ENCODE measurements at regions not wholly inside any gene's neighbourhood (a gene's known extent, or its start where the extent isn't known, plus 50 kb on each side); places are given as distances from the start of the nearest gene placed in this dataset.

DNA sequence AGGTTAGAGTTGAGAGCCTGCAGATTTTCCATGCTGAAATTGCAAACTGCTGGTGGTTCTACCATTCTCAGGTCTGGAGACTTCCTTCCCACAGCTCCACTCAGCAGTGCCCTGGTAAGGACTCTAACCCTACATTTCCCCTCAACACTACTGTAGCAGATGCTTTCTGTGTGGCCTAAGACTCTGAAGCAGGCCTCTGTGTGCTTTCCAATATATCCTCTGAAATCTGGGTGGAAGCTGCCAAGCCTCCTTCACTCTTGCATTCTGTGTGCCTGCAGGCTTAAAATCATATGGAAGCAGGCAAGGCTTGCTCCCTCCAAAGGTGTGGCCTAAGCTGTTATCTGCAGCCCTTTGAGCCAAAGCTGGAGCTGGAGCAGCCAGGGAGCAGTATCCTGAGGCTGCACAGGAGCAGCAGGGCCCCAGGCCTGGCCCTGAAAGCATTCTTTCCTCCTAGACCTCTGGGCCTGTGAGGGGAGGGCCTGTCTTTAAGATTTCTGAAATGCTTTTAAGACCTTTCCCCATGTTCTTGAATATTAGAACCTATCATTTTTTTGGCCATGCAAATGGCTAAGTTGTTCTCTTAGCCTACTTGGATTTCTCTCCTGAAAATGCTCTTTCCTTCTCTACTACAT lies 134.1 kb upstream of the TSHZ3 start (continued):
- TF ChIP-seq, protein P1, sequence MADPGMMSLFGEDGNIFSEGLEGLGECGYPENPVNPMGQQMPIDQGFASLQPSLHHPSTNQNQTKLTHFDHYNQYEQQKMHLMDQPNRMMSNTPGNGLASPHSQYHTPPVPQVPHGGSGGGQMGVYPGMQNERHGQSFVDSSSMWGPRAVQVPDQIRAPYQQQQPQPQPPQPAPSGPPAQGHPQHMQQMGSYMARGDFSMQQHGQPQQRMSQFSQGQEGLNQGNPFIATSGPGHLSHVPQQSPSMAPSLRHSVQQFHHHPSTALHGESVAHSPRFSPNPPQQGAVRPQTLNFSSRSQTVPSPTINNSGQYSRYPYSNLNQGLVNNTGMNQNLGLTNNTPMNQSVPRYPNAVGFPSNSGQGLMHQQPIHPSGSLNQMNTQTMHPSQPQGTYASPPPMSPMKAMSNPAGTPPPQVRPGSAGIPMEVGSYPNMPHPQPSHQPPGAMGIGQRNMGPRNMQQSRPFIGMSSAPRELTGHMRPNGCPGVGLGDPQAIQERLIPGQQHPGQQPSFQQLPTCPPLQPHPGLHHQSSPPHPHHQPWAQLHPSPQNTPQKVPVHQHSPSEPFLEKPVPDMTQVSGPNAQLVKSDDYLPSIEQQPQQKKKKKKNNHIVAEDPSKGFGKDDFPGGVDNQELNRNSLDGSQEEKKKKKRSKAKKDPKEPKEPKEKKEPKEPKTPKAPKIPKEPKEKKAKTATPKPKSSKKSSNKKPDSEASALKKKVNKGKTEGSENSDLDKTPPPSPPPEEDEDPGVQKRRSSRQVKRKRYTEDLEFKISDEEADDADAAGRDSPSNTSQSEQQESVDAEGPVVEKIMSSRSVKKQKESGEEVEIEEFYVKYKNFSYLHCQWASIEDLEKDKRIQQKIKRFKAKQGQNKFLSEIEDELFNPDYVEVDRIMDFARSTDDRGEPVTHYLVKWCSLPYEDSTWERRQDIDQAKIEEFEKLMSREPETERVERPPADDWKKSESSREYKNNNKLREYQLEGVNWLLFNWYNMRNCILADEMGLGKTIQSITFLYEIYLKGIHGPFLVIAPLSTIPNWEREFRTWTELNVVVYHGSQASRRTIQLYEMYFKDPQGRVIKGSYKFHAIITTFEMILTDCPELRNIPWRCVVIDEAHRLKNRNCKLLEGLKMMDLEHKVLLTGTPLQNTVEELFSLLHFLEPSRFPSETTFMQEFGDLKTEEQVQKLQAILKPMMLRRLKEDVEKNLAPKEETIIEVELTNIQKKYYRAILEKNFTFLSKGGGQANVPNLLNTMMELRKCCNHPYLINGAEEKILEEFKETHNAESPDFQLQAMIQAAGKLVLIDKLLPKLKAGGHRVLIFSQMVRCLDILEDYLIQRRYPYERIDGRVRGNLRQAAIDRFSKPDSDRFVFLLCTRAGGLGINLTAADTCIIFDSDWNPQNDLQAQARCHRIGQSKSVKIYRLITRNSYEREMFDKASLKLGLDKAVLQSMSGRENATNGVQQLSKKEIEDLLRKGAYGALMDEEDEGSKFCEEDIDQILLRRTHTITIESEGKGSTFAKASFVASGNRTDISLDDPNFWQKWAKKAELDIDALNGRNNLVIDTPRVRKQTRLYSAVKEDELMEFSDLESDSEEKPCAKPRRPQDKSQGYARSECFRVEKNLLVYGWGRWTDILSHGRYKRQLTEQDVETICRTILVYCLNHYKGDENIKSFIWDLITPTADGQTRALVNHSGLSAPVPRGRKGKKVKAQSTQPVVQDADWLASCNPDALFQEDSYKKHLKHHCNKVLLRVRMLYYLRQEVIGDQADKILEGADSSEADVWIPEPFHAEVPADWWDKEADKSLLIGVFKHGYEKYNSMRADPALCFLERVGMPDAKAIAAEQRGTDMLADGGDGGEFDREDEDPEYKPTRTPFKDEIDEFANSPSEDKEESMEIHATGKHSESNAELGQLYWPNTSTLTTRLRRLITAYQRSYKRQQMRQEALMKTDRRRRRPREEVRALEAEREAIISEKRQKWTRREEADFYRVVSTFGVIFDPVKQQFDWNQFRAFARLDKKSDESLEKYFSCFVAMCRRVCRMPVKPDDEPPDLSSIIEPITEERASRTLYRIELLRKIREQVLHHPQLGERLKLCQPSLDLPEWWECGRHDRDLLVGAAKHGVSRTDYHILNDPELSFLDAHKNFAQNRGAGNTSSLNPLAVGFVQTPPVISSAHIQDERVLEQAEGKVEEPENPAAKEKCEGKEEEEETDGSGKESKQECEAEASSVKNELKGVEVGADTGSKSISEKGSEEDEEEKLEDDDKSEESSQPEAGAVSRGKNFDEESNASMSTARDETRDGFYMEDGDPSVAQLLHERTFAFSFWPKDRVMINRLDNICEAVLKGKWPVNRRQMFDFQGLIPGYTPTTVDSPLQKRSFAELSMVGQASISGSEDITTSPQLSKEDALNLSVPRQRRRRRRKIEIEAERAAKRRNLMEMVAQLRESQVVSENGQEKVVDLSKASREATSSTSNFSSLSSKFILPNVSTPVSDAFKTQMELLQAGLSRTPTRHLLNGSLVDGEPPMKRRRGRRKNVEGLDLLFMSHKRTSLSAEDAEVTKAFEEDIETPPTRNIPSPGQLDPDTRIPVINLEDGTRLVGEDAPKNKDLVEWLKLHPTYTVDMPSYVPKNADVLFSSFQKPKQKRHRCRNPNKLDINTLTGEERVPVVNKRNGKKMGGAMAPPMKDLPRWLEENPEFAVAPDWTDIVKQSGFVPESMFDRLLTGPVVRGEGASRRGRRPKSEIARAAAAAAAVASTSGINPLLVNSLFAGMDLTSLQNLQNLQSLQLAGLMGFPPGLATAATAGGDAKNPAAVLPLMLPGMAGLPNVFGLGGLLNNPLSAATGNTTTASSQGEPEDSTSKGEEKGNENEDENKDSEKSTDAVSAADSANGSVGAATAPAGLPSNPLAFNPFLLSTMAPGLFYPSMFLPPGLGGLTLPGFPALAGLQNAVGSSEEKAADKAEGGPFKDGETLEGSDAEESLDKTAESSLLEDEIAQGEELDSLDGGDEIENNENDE (IDR thresholded peaks at IDR 0.05; ENCODE audit: insufficient replicate concordance, low read length): no peak
- TF ChIP-seq KDM1A (IDR thresholded peaks at IDR 0.05; ENCODE audit: borderline replicate concordance, low read length) (no peak), SIRT6 (IDR thresholded peaks at IDR 0.05; ENCODE audit: low read length) (no peak), HDAC6 (IDR thresholded peaks at IDR 0.05; ENCODE audit: low read depth, low read length) (no peak), CBX5 (IDR thresholded peaks at IDR 0.05; ENCODE audit: low read depth, low read length) (no peak), JUN (IDR thresholded peaks at IDR 0.05; ENCODE audit: low read depth, low read length) (no peak)
